PFSK-1 (cell line): ENCODE measurements at regions not wholly inside any gene's neighbourhood (a gene's known extent, or its start where the extent isn't known, plus 50 kb on each side); places are given as distances from the start of the nearest gene placed in this dataset.

Experiments
- FOXP2 ChIP-seq: optimal IDR thresholded peaks from 2 replicates; pipeline ENCODE3; 2011; ENCODE audit warnings: borderline replicate concordance, control low read depth, inconsistent platforms; ENCODE audit not compliant: insufficient read depth; ENCODE audit errors: extremely low read length, extremely low read depth
- POLR2AphosphoS5 ChIP-seq: IDR thresholded peaks from 2 replicates; pipeline ENCODE4 v1.6.1; 2012; ENCODE audit warnings: low read depth, mild to moderate bottlenecking, control low read depth, low read length, moderate library complexity
- REST ChIP-seq, 2 experiments: IDR thresholded peaks; 2 replicates each; pipeline versions ENCODE4 v1.6.1 to v1.8.0; 2011 to 2012; ENCODE audit warnings: low read depth in 2 of 2, low read length in 2 of 2, control low read depth in 1 of 2, inconsistent platforms in 1 of 2, mild to moderate bottlenecking in 1 of 2, moderate library complexity in 1 of 2; ENCODE audit not compliant: insufficient read depth in 1 of 2
- SIN3A ChIP-seq: IDR thresholded peaks from 2 replicates; pipeline ENCODE4 v1.6.1; 2012; ENCODE audit warnings: mild to moderate bottlenecking, low read length, moderate library complexity, borderline replicate concordance; ENCODE audit not compliant: insufficient read depth
- TAF1 ChIP-seq: IDR thresholded peaks from 2 replicates; pipeline ENCODE4 v1.6.1; 2012; ENCODE audit warnings: low read length, control low read depth, borderline replicate concordance; ENCODE audit not compliant: insufficient read depth

- TF ChIP-seq POLR2AphosphoS5 (no peak), SIN3A (no peak), REST (IDR thresholded peaks at IDR 0.05; ENCODE audit: insufficient read depth in 1 of 2, low read depth in 2 of 2, low read length in 2 of 2) (no peak), FOXP2 (no peak), TAF1 (no peak)
These were observed 71.8 kb downstream of the C9orf50 start for GRCh38 chr9:129549139-129549538.

GRCh38 chr9:129548571-129549135 lies 72.2 kb downstream of the C9orf50 start:
- no peak for TF ChIP-seq FOXP2
- TF ChIP-seq REST (IDR thresholded peaks at IDR 0.05; ENCODE audit: insufficient read depth in 1 of 2, low read depth in 2 of 2, low read length in 2 of 2), result no peak
- TF ChIP-seq POLR2AphosphoS5, result no peak
- TF ChIP-seq SIN3A, result no peak
- TF ChIP-seq TAF1, result no peak

- TF ChIP-seq FOXP2, result no peak
- TF ChIP-seq REST (IDR thresholded peaks at IDR 0.05; ENCODE audit: insufficient read depth in 1 of 2, low read depth in 2 of 2, low read length in 2 of 2), result no peak
- no peak for TF ChIP-seq SIN3A
- no peak for TF ChIP-seq POLR2AphosphoS5
- TF ChIP-seq TAF1, result no peak
These were observed 72.9 kb downstream of the C9orf50 start for GRCh38 chr9:129547869-129548570.

- TF ChIP-seq REST (IDR thresholded peaks at IDR 0.05; ENCODE audit: insufficient read depth in 1 of 2, low read depth in 2 of 2, low read length in 2 of 2), result no peak
- no peak for TF ChIP-seq TAF1
These were observed 73.8 kb downstream of the C9orf50 start for GRCh38 chr9:129547063-129547462.

- TF ChIP-seq REST (IDR thresholded peaks at IDR 0.05; ENCODE audit: insufficient read depth in 1 of 2, low read depth in 2 of 2, low read length in 2 of 2), result no peak
- TF ChIP-seq POLR2AphosphoS5, result no peak
- no peak for TF ChIP-seq SIN3A
- TF ChIP-seq TAF1, result no peak
- TF ChIP-seq FOXP2, result no peak
These were observed 76.1 kb downstream of the C9orf50 start for GRCh38 chr9:129544761-129545160.
